GM12878 (cell line): ENCODE measurements at regions not wholly inside any gene's neighbourhood (a gene's known extent, or its start where the extent isn't known, plus 50 kb on each side); places are given as distances from the start of the nearest gene placed in this dataset.

Experiments
- ATAC-seq: fragments of 200-7000 bp; cut with Tn5 transposase; 3 replicates; pipeline ENCODE4 v1.9.1; 2020; ENCODE audit warnings: mild to moderate bottlenecking, moderate library complexity
- BruUV-seq: library from RNA; stranded (reverse); fragments of 400-500 nt; replicated peaks from 2 replicates; lab custom pipeline; 2021; lab: Mats Ljungman, UMichigan
- CTCF ChIA-PET: fragments of 300-600 bp; sonication (Branson Sonifier 250); formaldehyde crosslinking; extraction: SDS; loops from one replicate; lab custom pipeline; 2021; ENCODE audit warnings: inconsistent platforms; lab: Yijun Ruan, JAX
- POLR2A ChIA-PET: fragments of 350-600 bp; formaldehyde crosslinking; extraction: SDS; loops from one replicate; lab custom pipeline; 2021; ENCODE audit warnings: inconsistent platforms; lab: Charles Lee
- RAD21 ChIA-PET: fragments of 300-600 bp; sonication (Branson Sonifier 250); formaldehyde crosslinking; loops from one replicate; lab custom pipeline; 2023; ENCODE audit warnings: antibody characterized with exemption; ENCODE audit not compliant: unreplicated experiment; lab: Charles Lee
- SMC1A ChIA-PET: fragments of 300-600 bp; sonication (Branson Sonifier 250); formaldehyde crosslinking; loops from one replicate; lab custom pipeline; 2023; ENCODE audit not compliant: unreplicated experiment, uncharacterized antibody; lab: Charles Lee
- DNase-seq: peaks from one replicate; pipeline ENCODE4 v3.0.0-alpha.2; 2011; ENCODE audit warnings: low read depth, low spot score
- FAIRE-seq: peaks from 3 replicates; lab custom pipeline; 2011; peaks lifted over from hg19 to GRCh38; lab: Jason Lieb, UNC
- H2AFZ ChIP-seq: 2 replicates; pipeline ENCODE4 v1.6.0; 2011; ENCODE audit warnings: low read depth, low read length, control low read depth; ENCODE audit not compliant: control insufficient read depth
- H3K27ac ChIP-seq: 2 replicates; pipeline ENCODE4 v1.5.1; 2011; ENCODE audit warnings: control low read depth; ENCODE audit not compliant: control insufficient read depth, insufficient read depth
- H3K27me3 ChIP-seq, 2 experiments: replicated peaks in 1 of 2; 2 replicates each; pipeline versions ENCODE4 v1.6.0 to v1.6.1; 2011; ENCODE audit warnings: low read length in 1 of 2; ENCODE audit not compliant: control insufficient read depth in 2 of 2, insufficient read depth in 2 of 2
- H3K36me3 ChIP-seq, 2 experiments: 2 replicates each; pipeline ENCODE4 v1.5.1; 2011; ENCODE audit warnings: low read length in 1 of 2; ENCODE audit not compliant: control insufficient read depth in 2 of 2, insufficient read depth in 2 of 2
- H3K4me1 ChIP-seq: 2 replicates; pipeline ENCODE4 v1.6.1; 2011; ENCODE audit warnings: mild to moderate bottlenecking, low read length, moderate library complexity, mixed read lengths; ENCODE audit not compliant: control insufficient read depth, insufficient read depth
- H3K4me2 ChIP-seq: 2 replicates; pipeline ENCODE4 v1.6.0; 2011; ENCODE audit warnings: control low read depth; ENCODE audit not compliant: control insufficient read depth, insufficient read depth
- H3K4me3 ChIP-seq: fragments of 200-600 bp; sonication (generic); 2 replicates; pipeline ENCODE4 v1.5.1; 2016
- H3K79me2 ChIP-seq: 2 replicates; pipeline ENCODE4 v1.6.0; 2011; ENCODE audit warnings: low read length; ENCODE audit not compliant: control insufficient read depth, insufficient read depth
- H3K9ac ChIP-seq: 2 replicates; pipeline ENCODE4 v1.8.0; 2011; ENCODE audit warnings: low read length, control low read depth, mixed read lengths; ENCODE audit not compliant: control insufficient read depth, insufficient read depth
- H3K9me3 ChIP-seq: replicated peaks from 3 replicates; pipeline ENCODE4 v1.5.1; 2011; ENCODE audit warnings: mild to moderate bottlenecking, low read length; ENCODE audit not compliant: control insufficient read depth, insufficient read depth
- H4K20me1 ChIP-seq: 2 replicates; pipeline ENCODE4 v1.6.0; 2011; ENCODE audit not compliant: control insufficient read depth, insufficient read depth
- ATF2 ChIP-seq: IDR thresholded peaks from 2 replicates; pipeline ENCODE4 v1.6.1; 2012; ENCODE audit warnings: low read length, inconsistent platforms
- BACH1 ChIP-seq: fragments of 450-650 bp; IDR thresholded peaks from 2 replicates; pipeline ENCODE4 v1.6.1; 2017; ENCODE audit warnings: mild to moderate bottlenecking, borderline replicate concordance
- HCFC1 ChIP-seq: fragments of 150-350 bp; IDR thresholded peaks from 2 replicates; pipeline ENCODE4 v1.6.1; 2014; ENCODE audit warnings: low read length
- POLR2AphosphoS2 ChIP-seq: IDR thresholded peaks from 2 replicates; pipeline ENCODE4 v1.6.1; 2011; ENCODE audit warnings: low read depth, mild to moderate bottlenecking, low read length, improper control_type of control experiment, moderate library complexity
- POU2F2 ChIP-seq: IDR thresholded peaks from 3 replicates; pipeline ENCODE4 v1.6.1; 2011; ENCODE audit warnings: low read depth, mild to moderate bottlenecking, low read length, borderline replicate concordance
- RAD21 ChIP-seq: IDR thresholded peaks from 2 replicates; pipeline ENCODE4 v1.6.1; 2011; ENCODE audit warnings: mild to moderate bottlenecking, low read depth, low read length, moderate library complexity; ENCODE audit not compliant: insufficient read depth
- YBX1 ChIP-seq: fragments of 450-650 bp; IDR thresholded peaks from 2 replicates; pipeline ENCODE4 v1.6.1; 2016; ENCODE audit warnings: antibody characterized with exemption
- ZZZ3 ChIP-seq: IDR thresholded peaks from 2 replicates; pipeline ENCODE4 v1.6.1; 2011; ENCODE audit warnings: low read depth; ENCODE audit not compliant: control insufficient read depth, insufficient read length
- WGBS: methylation state at CpG from one replicate; pipeline ENCODE4 v1.1.6; 2016; ENCODE audit warnings: low lambda C conversion rate; ENCODE audit not compliant: insufficient replicate concordance, insufficient coverage; ENCODE audit errors: missing lambda C conversion rate; 5-methylcytosine and 5-hydroxymethylcytosine counted together
- in situ Hi-C: fragments of 300-500 bp; cut with MboI; formaldehyde crosslinking; loops from 9 replicates; pipeline ENCODE4 v1.14.3; 2018; ENCODE audit warnings: mixed read lengths
- intact Hi-C: fragments of 100-400 bp; cut with micrococcal nuclease; formaldehyde crosslinking; loops from one replicate; pipeline ENCODE4 v1.14.2; 2022; ENCODE audit not compliant: unreplicated experiment
- TF ChIP-seq, protein P1 (sequence below): fragments of 150-350 bp; IDR thresholded peaks from 2 replicates; pipeline ENCODE4 v1.6.1; 2016; ENCODE audit warnings: low read depth, low read length
- TF ChIP-seq, protein P2 (sequence below): fragments of 450-650 bp; formaldehyde crosslinking; IDR thresholded peaks from 2 replicates; pipeline ENCODE4 v1.4.0; 2022; ENCODE audit warnings: mild to moderate bottlenecking, moderate library complexity
- TF ChIP-seq, protein P3 (sequence below): fragments of 450-650 bp; formaldehyde crosslinking; IDR thresholded peaks from 2 replicates; pipeline ENCODE4 v1.4.0; 2020; ENCODE audit warnings: mild to moderate bottlenecking, moderate library complexity

DNA sequence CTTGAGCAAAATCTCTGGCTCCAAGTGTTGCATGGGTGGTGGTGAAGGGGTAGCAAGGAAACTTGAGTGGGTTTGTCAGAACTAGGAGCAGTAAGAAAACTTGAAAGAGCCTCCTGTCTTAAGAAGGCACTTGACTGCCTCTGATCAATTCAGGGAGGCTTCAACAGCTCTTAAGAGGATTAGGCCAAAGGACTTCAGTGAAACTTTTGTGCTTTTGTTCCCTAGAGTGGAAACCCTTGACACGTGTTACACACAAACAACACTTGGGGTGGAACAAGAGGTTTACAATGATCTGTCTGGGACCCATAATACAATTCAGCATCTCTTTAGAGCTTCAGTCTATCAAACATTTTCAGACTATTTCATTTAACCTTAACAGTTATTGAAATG is 80.1 kb upstream of the ARMC2 start:
- no peak for FAIRE-seq
- in situ Hi-C loops, result no loop called here
- WGBS, result 79% methylated on average over 1 of the region's 1 CpG
- no peak for TF ChIP-seq ZZZ3
- TF ChIP-seq ATF2, result no peak
- TF ChIP-seq, protein P1, sequence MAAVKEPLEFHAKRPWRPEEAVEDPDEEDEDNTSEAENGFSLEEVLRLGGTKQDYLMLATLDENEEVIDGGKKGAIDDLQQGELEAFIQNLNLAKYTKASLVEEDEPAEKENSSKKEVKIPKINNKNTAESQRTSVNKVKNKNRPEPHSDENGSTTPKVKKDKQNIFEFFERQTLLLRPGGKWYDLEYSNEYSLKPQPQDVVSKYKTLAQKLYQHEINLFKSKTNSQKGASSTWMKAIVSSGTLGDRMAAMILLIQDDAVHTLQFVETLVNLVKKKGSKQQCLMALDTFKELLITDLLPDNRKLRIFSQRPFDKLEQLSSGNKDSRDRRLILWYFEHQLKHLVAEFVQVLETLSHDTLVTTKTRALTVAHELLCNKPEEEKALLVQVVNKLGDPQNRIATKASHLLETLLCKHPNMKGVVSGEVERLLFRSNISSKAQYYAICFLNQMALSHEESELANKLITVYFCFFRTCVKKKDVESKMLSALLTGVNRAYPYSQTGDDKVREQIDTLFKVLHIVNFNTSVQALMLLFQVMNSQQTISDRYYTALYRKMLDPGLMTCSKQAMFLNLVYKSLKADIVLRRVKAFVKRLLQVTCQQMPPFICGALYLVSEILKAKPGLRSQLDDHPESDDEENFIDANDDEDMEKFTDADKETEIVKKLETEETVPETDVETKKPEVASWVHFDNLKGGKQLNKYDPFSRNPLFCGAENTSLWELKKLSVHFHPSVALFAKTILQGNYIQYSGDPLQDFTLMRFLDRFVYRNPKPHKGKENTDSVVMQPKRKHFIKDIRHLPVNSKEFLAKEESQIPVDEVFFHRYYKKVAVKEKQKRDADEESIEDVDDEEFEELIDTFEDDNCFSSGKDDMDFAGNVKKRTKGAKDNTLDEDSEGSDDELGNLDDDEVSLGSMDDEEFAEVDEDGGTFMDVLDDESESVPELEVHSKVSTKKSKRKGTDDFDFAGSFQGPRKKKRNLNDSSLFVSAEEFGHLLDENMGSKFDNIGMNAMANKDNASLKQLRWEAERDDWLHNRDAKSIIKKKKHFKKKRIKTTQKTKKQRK, result no peak
- no peak for TF ChIP-seq BACH1
- no peak for TF ChIP-seq RAD21
- TF ChIP-seq, protein P2, sequence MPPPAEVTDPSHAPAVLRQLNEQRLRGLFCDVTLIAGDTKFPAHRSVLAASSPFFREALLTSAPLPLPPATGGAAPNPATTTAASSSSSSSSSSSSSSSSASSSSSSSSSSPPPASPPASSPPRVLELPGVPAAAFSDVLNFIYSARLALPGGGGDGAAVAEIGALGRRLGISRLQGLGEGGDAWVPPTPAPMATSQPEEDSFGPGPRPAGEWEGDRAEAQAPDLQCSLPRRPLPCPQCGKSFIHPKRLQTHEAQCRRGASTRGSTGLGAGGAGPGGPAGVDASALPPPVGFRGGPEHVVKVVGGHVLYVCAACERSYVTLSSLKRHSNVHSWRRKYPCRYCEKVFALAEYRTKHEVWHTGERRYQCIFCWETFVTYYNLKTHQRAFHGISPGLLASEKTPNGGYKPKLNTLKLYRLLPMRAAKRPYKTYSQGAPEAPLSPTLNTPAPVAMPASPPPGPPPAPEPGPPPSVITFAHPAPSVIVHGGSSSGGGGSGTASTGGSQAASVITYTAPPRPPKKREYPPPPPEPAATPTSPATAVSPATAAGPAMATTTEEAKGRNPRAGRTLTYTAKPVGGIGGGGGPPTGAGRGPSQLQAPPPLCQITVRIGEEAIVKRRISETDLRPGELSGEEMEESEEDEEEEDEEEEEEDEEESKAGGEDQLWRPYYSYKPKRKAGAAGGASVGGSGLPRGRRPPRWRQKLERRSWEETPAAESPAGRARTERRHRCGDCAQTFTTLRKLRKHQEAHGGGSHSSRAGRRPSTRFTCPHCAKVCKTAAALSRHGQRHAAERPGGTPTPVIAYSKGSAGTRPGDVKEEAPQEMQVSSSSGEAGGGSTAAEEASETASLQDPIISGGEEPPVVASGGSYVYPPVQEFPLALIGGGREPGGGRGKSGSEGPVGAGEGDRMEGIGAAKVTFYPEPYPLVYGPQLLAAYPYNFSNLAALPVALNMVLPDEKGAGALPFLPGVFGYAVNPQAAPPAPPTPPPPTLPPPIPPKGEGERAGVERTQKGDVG (CRISPR knock-in tag), result no peak
- TF ChIP-seq, protein P3, sequence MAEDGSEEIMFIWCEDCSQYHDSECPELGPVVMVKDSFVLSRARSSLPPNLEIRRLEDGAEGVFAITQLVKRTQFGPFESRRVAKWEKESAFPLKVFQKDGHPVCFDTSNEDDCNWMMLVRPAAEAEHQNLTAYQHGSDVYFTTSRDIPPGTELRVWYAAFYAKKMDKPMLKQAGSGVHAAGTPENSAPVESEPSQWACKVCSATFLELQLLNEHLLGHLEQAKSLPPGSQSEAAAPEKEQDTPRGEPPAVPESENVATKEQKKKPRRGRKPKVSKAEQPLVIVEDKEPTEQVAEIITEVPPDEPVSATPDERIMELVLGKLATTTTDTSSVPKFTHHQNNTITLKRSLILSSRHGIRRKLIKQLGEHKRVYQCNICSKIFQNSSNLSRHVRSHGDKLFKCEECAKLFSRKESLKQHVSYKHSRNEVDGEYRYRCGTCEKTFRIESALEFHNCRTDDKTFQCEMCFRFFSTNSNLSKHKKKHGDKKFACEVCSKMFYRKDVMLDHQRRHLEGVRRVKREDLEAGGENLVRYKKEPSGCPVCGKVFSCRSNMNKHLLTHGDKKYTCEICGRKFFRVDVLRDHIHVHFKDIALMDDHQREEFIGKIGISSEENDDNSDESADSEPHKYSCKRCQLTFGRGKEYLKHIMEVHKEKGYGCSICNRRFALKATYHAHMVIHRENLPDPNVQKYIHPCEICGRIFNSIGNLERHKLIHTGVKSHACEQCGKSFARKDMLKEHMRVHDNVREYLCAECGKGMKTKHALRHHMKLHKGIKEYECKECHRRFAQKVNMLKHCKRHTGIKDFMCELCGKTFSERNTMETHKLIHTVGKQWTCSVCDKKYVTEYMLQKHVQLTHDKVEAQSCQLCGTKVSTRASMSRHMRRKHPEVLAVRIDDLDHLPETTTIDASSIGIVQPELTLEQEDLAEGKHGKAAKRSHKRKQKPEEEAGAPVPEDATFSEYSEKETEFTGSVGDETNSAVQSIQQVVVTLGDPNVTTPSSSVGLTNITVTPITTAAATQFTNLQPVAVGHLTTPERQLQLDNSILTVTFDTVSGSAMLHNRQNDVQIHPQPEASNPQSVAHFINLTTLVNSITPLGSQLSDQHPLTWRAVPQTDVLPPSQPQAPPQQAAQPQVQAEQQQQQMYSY (CRISPR knock-in tag), result no peak
- TF ChIP-seq HCFC1, result no peak
- TF ChIP-seq POU2F2, result no peak
- no peak for TF ChIP-seq YBX1
- no peak for TF ChIP-seq POLR2AphosphoS2

More for the DNA sequence above, 80.1 kb upstream of the ARMC2 start:
- H3K4me3 ChIP-seq, result no peak overlapping the region
- H3K4me2 ChIP-seq, result no peak overlapping the region
- H3K27me3 ChIP-seq, result peaks cover 5 to 11% of the 10 kb centered on the region in 2 experiments
- ChIA-PET RAD21 (no interaction called here), SMC1A (interaction anchor here (0.7 kb wide), 1 partner anchor 533 kb away, joined by 3 read pairs; no protein-coding TSS in a partner anchor), POLR2A (no interaction called here), CTCF (interaction anchor here (0.9 kb wide), 1 partner anchor 16 kb away, joined by 3 read pairs; no protein-coding TSS in a partner anchor)
- DNase-seq (no peak), ATAC-seq (no peak)
- H4K20me1 ChIP-seq, result no peaks in the 10 kb centered on the region
- no peaks in the 10 kb centered on the region for H3K36me3 ChIP-seq
- H2AFZ ChIP-seq, result no peak overlapping the region
- no peak overlapping the region for H3K27ac ChIP-seq
- intact Hi-C loops, result no loop called here
- no TSS peak for BruUV-seq
- no peaks in the 10 kb centered on the region for H3K79me2 ChIP-seq
- no peaks in the 10 kb centered on the region for H3K9me3 ChIP-seq
- H3K4me1 ChIP-seq, result no peaks in the 10 kb centered on the region
- H3K9ac ChIP-seq, result no peak overlapping the region
